ENCODE measurements at regions not wholly inside any gene's neighbourhood (a gene's known extent, or its start where the extent isn't known, plus 50 kb on each side); places are given as distances from the start of the nearest gene placed in this dataset.
"Not testable (repeated sequence)": the region's sequence is repeated elsewhere in the genome, so short reads cannot be mapped to it uniquely, and the experiment has no call there.

DNA sequence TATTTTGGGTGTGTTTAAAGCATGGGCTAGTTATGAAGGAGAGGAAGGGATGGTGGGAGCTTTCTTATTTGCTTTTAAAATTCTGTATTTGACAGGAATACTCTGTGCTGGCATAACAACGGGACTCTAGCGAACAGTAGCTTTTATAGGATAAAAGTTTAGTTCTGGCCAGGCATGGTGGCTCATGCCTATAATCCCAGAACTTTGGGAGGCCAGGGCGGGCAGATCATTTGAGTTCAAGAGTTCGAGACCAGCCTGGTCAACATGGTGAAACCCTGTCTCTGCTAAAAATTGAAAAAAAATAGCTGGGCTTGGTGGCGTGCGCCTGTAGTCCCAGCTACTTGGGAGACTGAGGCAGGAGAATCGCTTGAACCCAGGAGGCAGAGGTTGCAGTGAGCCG is 71.5 kb upstream of the GADD45A start:
- not testable (repeated sequence) for FAIRE-seq; DNase-seq (ENCODE audit: low spot score)

DNA sequence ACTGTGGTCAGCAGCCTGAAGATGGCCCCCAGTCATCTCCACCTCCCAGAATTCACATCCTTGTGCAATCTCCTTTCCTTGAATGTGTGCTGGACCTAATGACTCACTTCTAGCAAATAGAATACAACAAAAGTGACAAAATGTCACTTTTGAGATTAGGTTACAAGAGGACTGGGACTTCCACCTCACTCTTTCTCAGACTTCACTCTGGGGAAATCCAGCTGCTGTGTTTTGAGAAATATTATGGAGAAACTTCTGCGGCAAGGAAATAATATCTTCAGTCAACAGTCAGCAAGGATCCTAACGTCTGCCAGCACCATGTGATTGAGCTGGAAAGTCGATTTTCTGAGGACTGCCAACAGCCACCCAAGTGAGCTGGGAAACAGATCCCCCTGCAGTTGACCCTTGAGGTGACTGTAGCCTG is 70.5 kb upstream of the GADD45A start:
- FAIRE-seq, result no peak

DNA sequence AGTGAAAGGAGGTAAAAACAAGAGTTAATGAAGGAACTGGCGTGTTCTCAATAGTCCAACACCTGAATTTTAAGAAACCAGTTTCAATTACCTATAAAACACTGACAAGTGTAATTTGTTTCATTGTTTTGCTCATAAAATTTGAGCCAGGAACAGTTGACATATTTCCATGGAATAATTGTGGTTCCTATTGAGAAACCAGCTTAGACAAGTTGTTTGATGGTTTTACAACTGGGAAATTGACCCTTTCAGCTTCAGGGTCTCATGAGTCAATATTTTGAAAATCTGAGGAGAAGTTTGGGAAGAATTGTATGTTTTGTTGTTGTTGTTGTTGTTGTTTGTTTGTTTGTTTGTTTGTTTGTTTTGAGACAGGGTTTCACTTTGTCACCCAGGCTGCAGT is 69.1 kb upstream of the GADD45A start:
- no peak for FAIRE-seq
- no peak for DNase-seq (ENCODE audit: low spot score)

More for the DNA sequence above, 70.5 kb upstream of the GADD45A start:
- no peak for DNase-seq (ENCODE audit: low spot score)

DNA sequence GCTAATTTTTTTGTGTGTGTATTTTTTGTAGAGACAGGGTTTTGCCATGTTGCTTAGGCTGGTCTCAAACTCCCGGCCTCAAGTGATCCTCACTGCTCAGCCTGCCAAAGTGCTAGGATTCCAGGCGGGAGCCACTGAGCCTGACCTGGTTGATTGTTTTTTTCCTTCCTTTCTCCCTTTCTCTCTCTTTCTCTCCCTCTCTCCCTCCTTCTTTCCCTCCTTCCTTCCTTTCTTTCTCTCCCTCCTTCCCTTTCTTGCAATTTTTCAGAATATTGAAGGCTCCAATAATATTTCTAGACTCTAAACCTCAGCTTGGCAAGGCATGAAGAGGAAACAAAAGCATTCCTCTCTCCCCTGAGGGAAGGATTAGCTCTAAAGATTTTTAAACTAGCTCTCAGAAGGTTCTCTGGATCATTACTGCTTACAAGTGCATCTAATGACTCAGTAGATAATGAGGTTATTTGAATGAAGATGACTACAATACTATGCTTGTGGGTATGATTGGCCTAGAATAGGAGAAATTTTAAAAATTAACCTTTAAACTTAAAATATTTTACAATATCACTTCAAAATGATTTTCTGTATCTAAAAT is 68.5 kb upstream of the GADD45A start:
- DNase-seq (ENCODE audit: low spot score), result no peak
- no peak for FAIRE-seq

DNA sequence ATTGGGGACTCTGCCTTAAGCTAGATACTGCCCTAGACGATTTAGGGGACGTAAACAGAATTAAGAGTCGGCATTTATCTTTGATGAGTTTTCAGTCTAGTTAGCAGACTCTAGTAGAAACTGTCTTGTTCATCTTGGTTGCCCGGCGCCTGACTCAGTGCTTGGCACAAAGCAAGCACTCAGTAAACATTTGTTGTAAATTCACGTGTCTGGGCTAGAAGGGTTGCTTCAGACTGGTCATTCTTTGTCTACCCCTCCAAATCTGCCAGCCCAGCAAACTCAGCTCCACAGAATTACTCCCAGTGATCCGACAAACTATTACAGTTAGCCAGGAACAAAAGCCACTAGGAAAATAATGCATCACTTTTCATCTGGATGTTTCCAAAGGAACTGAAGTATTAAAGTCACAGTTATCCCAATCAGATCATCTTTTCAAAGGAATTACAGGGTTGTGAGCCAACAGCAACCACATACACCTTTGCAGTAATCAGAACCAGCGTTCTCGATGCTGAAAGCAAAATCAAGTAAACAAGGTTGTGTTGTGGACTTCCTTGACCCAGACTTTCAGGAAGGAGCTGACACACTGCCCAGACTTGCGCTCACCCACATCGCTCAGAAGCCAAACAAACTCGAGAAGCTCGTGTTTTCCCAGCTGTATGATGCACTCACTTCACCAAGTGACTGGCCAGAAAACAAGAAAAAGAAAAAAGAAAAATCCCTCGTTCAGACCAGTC is 66.5 kb upstream of the GADD45A start:
- DNase-seq (ENCODE audit: low spot score), result no peak
- no peak for FAIRE-seq

DNA sequence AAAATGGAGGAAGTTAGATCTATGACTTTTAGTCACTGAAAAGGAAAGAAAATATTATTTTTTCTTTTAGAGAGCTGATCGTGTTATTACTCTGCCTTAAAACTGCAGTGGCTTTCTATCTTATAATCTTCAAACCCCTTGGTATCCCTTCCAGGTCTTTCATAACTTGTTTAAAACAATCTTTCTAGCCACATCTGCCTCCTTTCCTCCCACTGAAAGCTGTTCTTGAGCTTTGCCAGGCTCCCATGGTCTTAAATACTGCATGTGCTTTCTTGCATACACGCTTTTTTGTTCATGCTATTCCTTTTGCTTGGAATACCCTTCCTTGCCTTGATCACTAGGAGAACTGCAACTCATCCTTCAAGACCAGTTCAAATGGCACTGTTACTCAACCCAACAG is 65.9 kb upstream of the GADD45A start:
- FAIRE-seq (no peak), DNase-seq (ENCODE audit: low spot score) (no peak)

DNA sequence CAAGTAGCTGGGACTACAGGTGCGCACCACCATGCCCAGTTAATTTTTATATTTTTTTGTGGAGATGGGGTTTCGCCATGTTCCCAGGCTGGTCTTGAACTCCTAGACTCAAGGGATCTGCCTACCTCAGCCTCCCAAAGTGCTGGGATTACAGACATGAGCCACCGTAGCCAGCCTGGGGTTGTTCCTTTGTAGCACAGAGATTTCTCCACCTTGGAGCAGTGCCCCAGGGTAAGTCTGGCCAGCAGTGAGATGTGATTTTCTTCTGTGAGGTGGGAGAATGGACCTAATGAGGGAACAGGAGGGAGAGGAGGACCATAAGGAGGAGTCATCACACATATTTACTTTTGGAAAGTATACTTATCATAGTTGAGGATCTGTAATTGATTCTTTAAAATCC is 61.1 kb upstream of the GADD45A start:
- FAIRE-seq (no peak), DNase-seq (ENCODE audit: low spot score) (no peak)

DNA sequence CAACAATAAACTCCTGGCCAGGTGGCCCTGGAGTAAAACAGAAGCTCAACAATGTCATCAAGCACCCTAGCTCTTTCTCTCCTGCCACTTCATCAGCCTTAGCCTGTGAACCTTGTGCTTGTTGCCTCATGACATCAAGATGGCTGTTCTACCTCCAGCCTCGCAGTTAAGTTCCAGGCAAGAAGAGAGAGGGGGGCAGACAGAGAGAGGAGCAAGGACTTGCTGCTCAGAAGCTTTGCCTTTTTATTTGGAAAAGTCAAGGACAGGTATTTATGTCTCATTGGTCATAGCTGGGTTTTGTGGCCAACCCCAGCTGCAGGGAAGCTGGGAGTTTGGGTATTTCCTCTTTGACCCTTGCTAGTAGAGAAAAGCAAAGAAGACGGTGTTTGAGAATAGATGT is 60.3 kb upstream of the GADD45A start:
- no peak for DNase-seq (ENCODE audit: low spot score)
- no peak for FAIRE-seq

DNA sequence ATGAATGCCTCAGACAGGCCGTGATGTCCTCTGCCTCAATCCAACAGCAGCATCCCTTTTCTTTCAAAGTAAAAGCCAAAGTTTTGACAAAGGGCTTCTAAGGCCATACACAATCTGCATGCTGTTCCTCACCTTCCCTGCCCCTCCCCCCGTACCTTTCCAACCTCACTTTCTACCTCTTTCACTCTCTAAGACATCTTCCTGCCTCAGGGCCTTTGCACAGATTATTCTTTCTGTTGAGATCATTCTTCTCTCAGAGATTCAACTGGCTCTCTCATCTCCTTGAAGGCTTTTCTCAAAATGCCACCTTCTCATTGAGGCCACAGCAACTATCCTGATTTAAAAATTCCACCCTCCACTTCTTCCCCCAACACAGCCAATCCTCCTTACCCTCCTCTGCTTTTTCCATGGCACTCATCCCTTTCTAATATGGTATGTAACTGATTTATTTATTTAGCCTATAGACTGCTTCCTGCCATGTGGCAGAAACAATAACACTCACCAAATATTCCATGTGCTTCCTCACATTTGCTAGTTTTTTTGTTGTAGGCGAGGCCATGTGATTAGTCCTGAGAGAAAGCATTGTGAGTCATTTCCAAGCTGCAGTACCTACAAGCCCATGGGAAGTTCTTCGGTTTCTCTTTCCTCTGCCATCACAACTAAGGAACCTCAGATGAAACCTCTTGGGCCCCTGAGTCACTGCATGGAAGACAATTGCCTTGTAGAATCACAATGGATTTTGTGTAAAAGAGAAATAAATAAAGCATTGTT is 58.7 kb upstream of the GADD45A start:
- DNase-seq (ENCODE audit: low spot score), result peak; percentile 63
- FAIRE-seq, result no peak

DNA sequence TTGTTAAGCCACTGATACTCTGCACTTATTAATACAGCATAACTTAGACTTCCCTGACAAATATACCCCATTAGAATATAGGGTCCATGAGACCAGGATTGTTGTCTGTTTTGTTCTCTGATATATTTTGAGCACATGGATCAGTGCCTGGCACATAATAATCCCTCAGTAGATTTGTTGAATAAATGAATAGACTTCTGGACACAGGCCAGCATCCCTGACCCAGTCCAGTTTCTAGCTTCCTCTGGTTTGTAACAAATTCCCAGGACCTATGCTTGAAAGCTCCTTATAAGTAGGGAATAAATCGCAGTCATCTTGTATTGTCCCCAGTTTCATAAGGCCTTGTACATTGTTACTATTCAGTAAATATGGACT is 58.2 kb upstream of the GADD45A start:
- FAIRE-seq, result no peak
- no peak for DNase-seq (ENCODE audit: low spot score)

DNA sequence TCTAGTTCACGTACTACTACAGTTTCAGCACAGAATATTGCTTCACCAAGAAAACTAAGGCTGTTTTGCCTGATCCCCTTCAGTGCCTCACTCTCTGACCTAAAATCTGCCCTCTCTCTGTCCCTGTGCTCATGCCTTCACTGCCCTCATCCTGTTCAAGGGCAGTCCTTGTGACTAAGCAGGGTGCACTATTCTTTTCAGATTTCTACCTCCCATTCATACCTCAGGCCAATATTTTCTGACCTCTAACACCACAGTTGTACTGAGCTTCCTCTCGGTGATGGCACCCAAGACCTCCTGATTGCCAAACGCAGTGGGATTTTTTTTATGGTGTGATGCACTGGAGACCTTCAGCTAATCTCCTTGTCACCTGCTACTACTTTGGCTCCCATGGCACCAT is 57.7 kb upstream of the GADD45A start:
- FAIRE-seq, result no peak

DNA sequence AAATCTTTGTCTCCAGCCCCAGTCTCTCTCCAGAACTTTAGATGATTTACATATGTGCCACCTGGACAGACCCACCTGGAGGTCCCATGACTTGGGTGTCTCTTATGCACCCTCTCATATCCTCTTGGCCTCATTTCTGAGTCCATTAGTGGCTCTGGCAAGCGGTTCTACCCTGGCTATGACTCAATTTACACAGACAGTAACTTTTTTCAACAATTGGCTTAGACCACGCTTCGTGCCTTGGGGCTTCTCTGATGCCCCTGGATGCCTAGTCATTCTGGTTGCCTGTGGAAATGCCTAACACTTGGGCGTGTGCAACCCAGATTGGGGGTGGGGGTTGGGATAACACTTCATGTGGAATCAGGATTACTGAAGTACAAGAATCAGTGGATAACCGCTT is 57.1 kb upstream of the GADD45A start:
- DNase-seq (ENCODE audit: low spot score) (no peak), FAIRE-seq (no peak)

More for the DNA sequence above, 57.7 kb upstream of the GADD45A start:
- no peak for DNase-seq (ENCODE audit: low spot score)

DNA sequence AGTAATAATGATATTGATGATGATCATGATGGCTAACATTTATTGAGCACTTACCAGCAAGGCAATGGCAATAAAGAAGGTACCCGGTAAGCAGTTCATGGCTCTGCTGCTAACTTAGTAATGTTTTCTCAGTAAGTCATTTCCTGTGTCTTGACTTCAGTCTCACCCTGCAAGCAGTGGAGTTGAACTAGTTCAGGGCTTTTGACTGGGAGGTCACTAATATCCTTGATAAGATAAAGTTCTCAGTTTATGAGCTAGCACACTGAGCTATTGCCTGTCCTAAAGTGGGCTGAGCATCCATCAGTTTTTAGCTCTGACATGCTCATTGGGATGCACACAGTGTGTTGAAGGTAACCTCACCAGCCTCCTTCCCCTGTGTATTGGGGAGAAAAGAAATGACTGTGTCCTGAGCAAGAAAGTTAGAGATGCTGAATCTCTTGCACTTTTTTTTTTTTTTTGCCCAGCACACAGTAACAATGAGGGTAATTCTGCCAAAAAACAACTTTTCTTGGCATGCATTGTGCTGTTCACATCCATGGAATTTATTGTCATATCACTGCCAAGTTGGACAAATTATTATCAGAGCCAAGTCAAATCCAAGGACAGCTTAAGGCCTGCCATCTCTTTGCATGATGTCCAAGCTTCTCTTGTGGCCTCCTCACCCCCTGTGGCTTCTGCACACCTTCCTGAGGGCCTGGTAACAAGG is 55.5 kb upstream of the GADD45A start:
- no peak for FAIRE-seq
- DNase-seq (ENCODE audit: low spot score), result peak; percentile 63

DNA sequence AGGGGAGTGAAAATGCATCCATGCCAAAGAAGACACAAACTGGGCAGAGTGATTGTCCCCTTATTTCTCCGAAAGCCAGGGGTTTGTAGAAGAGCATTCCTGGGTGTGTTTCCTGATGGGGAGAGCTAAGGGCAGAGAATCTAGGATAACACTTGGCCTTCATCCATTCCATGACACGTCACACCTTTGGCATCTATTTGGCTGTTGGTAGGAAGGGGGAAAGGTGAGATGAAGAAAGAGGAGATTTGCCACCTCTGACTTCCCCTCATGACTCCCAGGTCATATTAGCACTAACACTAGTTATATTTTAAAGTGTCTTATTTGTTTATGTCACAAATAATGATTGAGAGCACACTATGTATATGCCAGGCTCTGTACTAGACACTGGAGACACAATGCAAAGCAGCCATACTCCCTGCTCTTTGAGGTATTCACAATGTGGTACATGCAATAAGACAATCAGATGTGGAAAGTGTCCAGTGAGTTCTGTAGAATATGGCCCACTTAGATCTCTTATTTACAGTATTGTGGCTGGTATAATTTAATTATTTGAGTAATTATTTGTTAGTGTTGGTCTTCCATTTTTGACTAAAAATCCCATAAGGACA is 54.5 kb upstream of the GADD45A start:
- FAIRE-seq (no peak), DNase-seq (ENCODE audit: low spot score) (peak; percentile 37)

DNA sequence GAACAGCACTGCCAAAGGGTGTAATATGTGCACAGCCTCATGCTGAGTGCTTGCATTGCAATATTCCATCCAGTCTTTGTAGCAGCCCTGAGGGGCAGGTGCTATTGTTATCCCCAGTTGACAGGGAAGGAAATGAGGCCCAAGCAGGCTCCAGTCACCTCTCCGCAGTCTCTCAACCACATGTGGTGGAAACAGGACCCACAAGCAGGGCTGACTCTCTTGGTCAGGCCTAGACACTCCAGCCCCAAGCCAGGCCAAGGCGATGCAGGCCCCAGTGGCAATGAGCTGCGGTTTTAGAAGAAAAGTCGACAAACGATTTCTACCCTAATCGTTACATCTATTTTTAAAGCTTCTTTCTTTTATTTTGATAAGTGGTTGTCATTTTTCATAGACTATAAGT is 52.6 kb upstream of the GADD45A start:
- FAIRE-seq, result no peak
- no peak for DNase-seq (ENCODE audit: low spot score)

DNA sequence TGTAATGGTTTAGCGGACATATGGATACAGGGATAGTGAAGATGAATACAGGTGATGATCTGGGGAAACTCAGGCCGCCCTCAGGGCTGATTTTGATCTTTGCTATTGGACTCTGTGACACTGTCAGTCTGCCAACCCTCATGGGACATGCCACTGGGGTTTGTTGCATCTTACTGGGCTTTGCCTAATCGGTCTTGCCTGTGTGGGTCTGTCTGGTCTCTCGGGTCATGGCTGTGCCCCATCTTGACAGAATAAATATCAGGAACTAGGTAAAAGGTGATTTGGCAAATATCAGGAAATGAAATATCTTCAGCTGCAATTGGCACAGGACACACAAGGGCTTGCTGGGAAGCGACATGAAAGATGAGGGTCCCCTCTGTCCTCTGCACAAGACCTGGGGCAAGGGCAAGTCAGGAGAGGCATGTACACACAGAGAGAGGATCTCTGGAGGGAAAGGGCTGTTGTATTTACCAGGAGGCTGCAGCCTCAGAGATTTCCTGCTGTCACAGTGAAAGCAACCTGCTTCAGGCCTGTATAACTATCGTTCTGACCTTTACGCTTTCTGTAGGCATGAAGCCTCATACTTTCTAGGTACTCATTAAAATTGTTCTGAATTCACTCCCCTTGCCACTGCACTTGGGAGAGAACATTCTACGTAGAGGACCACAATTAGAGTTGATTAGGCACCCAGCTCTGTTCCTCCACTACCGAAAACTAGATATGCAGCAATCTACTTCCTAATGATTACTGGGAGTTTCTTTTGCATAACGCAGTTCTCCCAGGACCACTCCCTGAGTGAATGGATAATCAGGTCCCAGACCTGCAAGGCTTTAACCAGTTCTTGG is 52.0 kb upstream of the GADD45A start:
- DNase-seq (ENCODE audit: low spot score) (no peak), FAIRE-seq (no peak)

DNA sequence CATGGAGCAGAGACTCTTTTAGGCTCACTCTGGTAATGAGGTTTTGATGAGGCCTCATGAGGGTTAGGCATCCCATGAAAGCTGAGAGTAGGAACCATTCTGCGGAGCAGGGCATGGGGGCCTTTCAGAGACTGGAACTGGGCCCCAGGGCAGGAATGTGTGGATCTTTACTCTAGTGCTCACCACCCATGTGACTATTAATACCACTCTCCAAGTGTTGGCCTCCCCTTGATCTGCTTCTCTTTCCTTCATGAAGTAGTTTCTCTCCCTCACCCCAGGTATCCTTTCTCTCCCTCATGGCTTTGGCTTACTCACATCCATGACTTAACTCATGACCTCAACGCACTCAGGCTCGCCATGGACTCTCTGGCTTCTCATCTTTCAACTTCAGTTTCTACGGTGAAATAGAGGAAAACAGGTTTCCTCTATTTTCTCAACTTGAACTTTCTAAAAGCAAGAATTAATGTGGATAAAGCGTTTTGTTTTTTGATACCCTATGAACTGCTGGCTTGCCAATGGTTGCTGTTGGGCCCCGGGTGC is 50.5 kb upstream of the GADD45A start:
- no peak for FAIRE-seq
- DNase-seq (ENCODE audit: low spot score), result no peak

DNA sequence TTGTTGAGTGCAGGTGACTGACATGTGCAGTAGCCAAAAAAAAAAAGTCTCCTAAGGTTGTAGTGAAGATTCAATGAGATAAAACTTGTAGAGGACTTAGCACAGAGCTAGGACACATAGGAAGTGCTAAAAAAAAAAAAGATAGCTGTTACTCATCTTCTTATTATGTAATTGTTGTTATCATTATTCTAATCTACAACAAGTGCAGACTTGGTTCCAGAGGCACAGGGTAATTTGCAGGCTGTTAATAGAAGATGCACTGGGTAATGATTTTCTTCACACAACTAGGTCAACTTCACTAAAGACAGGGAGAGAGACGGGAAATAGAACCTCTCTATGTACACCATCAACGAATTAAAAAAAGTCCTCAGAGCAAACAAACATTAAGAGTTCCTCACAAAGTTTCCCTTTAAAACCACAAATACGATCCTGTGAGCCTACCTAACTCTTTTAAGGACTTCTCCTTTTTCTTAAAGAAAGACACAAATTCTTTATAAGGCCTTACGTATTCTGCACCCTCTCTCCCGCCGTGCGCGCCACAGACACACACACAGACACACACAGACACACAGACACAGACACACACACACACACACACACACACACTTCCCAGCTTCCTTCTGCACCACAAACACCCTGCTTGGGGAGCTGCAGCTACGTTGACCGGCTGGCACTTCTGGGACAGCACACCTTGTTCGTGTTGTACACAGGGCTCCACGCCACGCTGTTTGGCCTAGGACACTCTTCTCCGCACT is 49.8 kb upstream of the GADD45A start:
- DNase-seq (ENCODE audit: low spot score) (no peak), FAIRE-seq (no peak)

Measured in RCC 7860 (cell line).